PC-9 (cell line): ENCODE measurements at regions not wholly inside any gene's neighbourhood (a gene's known extent, or its start where the extent isn't known, plus 50 kb on each side); places are given as distances from the start of the nearest gene placed in this dataset.

Experiments used
- CTCF ChIP-seq: fragments of 200-600 bp; sonication (generic); conservative IDR thresholded peaks from 2 replicates; pipeline ENCODE4 v1.6.1; 2017; ENCODE audit warnings: mixed run types, antibody characterized with exemption, mild to moderate bottlenecking, moderate library complexity
- EZH2 ChIP-seq: fragments of 200-600 bp; sonication (generic); IDR thresholded peaks from 2 replicates; pipeline ENCODE4 v1.8.0; 2017; ENCODE audit warnings: antibody characterized with exemption, low read depth

GRCh38 chr18:1458547-1458946 is 553.9 kb downstream of the ADCYAP1 start:
- TF ChIP-seq EZH2 = no peak
- no peak for TF ChIP-seq CTCF
